ENCODE measurements at regions not wholly inside any gene's neighbourhood (a gene's known extent, or its start where the extent isn't known, plus 50 kb on each side); places are given as distances from the start of the nearest gene placed in this dataset.

GRCh38 chr15:91609231-91609630 lies 244.3 kb upstream of the SLCO3A1 start:
- TF ChIP-seq MAFF (IDR thresholded peaks at IDR 0.05; ENCODE audit: low read depth, low read length) (no peak), ZNF619 (CRISPR knock-in tag; IDR thresholded peaks at IDR 0.05) (no peak), POLR2A (IDR thresholded peaks at IDR 0.05; ENCODE audit: insufficient read depth in 1 of 2, low read depth in 2 of 2, low read length in 2 of 2) (no peak), ESRRA (CRISPR knock-in tag; IDR thresholded peaks at IDR 0.05; ENCODE audit: low read depth) (no peak), CTCF (CRISPR knock-in tag; IDR thresholded peaks at IDR 0.05) (no peak), ZBTB7A (CRISPR knock-in tag; IDR thresholded peaks at IDR 0.05) (no peak), REST (IDR thresholded peaks at IDR 0.05; ENCODE audit: borderline replicate concordance in 1 of 2, low read depth in 1 of 2, low read length in 2 of 2) (no peak), POGK (CRISPR knock-in tag; conservative IDR thresholded peaks at IDR 0.05) (no peak), SMARCE1 (IDR thresholded peaks at IDR 0.05; ENCODE audit: borderline replicate concordance) (no peak), HES4 (CRISPR knock-in tag; IDR thresholded peaks at IDR 0.05; ENCODE audit: borderline replicate concordance) (no peak), SMAD3 (CRISPR knock-in tag; IDR thresholded peaks at IDR 0.05) (no peak), FOXJ3 (CRISPR knock-in tag; IDR thresholded peaks at IDR 0.05; ENCODE audit: borderline replicate concordance) (no peak)

Data from HepG2 (cell line).